HCT116 (cell line): ENCODE measurements at regions not wholly inside any gene's neighbourhood (a gene's known extent, or its start where the extent isn't known, plus 50 kb on each side); places are given as distances from the start of the nearest gene placed in this dataset.

Source experiments
- ATAC-seq: fragments of 200-7000 bp; cut with Tn5 transposase; 2 replicates; pipeline ENCODE4 v1.9.1; 2020; ENCODE audit warnings: mild to moderate bottlenecking, moderate library complexity
- BruUV-seq: library from RNA; stranded (reverse); fragments of 400-500 nt; replicated peaks from 2 replicates; lab custom pipeline; 2021; lab: Mats Ljungman, UMichigan
- CTCF ChIA-PET: fragments of 300-600 bp; sonication (Branson Sonifier 250); formaldehyde crosslinking; loops from one replicate; lab custom pipeline; 2021; ENCODE audit warnings: antibody characterized with exemption; lab: Charles Lee
- POLR2A ChIA-PET: fragments of 300-600, 350-600 bp; sonication (Branson Sonifier 250); formaldehyde crosslinking; loops from one replicate; lab custom pipeline; 2021; ENCODE audit warnings: antibody characterized with exemption; lab: Charles Lee
- RAD21 ChIA-PET, 2 experiments: fragments of 300-600 bp; sonication (Branson Sonifier 250); formaldehyde crosslinking; loops; one replicate each; lab custom pipeline; 2023; ENCODE audit warnings: low total read pairs in 2 of 2; ENCODE audit not compliant: uncharacterized antibody in 2 of 2, unreplicated experiment in 2 of 2, low non-redundant PET in 1 of 2; lab: Charles Lee
- DNase-seq: peaks from one replicate; pipeline ENCODE4 v3.0.0-alpha.2; 2010; ENCODE audit warnings: low read depth, low spot score
- H2AFZ ChIP-seq: fragments of 200-600 bp; shearing (Covaris generic), sonication (generic); 2 replicates; pipeline ENCODE4 v1.6.1; 2017; ENCODE audit warnings: low read depth, mixed run types, mixed read lengths, antibody characterized with exemption, low read length; ENCODE audit not compliant: poor library complexity, severe bottlenecking
- H3K27ac ChIP-seq: 2 replicates; pipeline ENCODE4 v1.5.1; 2012; ENCODE audit warnings: low read depth, low read length
- H3K27me3 ChIP-seq: fragments of 200-600 bp; sonication (generic); 2 replicates; pipeline ENCODE4 v1.6.1; 2016; ENCODE audit warnings: mixed run types, low read length, mixed read lengths; ENCODE audit not compliant: insufficient read depth
- H3K36me3 ChIP-seq, 2 experiments: fragments of 200-500 bp in 1 of 2; fragments of 200-600 bp in 1 of 2; sonication (Bioruptor generic) in 1 of 2; sonication (generic) in 1 of 2; 2 replicates each; pipeline versions ENCODE4 v1.5.1 to v1.6.1; 2014 to 2016; ENCODE audit warnings: low read length in 2 of 2, inconsistent platforms in 1 of 2, mixed read lengths in 1 of 2, mixed run types in 1 of 2; ENCODE audit not compliant: insufficient read depth in 2 of 2, control insufficient read depth in 1 of 2
- H3K4me1 ChIP-seq, 2 experiments: fragments of 200-600 bp in 1 of 2; sonication (generic) in 1 of 2; 2 replicates each; pipeline versions ENCODE4 v1.5.1 to v1.6.1; 2012 to 2017; ENCODE audit warnings: low read length in 2 of 2, inconsistent platforms in 1 of 2, mild to moderate bottlenecking in 1 of 2, mixed read lengths in 1 of 2, mixed run types in 1 of 2, moderate library complexity in 1 of 2; ENCODE audit not compliant: insufficient read depth in 2 of 2, control insufficient read depth in 1 of 2
- H3K4me2 ChIP-seq: fragments of 200-600 bp; sonication (generic); 2 replicates; pipeline ENCODE4 v1.6.1; 2017; ENCODE audit warnings: mixed run types, low read length, mixed read lengths
- H3K4me3 ChIP-seq, 2 experiments: fragments of 200-600 bp in 1 of 2; sonication (generic) in 1 of 2; replicated peaks in 1 of 2; 2 replicates each; pipeline ENCODE4 v1.5.1; 2011 to 2016; ENCODE audit warnings: low read length in 2 of 2, control low read depth in 1 of 2, low read depth in 1 of 2, mild to moderate bottlenecking in 1 of 2, mixed read lengths in 1 of 2, mixed run types in 1 of 2
- H3K79me2 ChIP-seq: fragments of 200-600 bp; sonication (generic); 2 replicates; pipeline ENCODE4 v1.6.1; 2017; ENCODE audit warnings: mild to moderate bottlenecking, mixed run types, low read length, moderate library complexity, mixed read lengths; ENCODE audit not compliant: insufficient read depth
- H3K9ac ChIP-seq: fragments of 200-600 bp; sonication (generic); 2 replicates; pipeline ENCODE4 v1.6.1; 2016; ENCODE audit warnings: low read length, mixed read lengths
- H3K9me2 ChIP-seq: fragments of 200-600 bp; sonication (generic), shearing (Covaris generic); 2 replicates; pipeline ENCODE4 v1.6.1; 2017; ENCODE audit warnings: mixed run types, mild to moderate bottlenecking, moderate library complexity; ENCODE audit not compliant: insufficient read depth
- H3K9me3 ChIP-seq, 2 experiments: fragments of 200-500 bp in 1 of 2; fragments of 200-600 bp in 1 of 2; sonication (Bioruptor generic) in 1 of 2; sonication (generic) in 1 of 2; 2 replicates each; pipeline ENCODE4 v1.6.1; 2014 to 2017; ENCODE audit warnings: low read length in 2 of 2, mixed read lengths in 2 of 2, inconsistent platforms in 1 of 2, low read depth in 1 of 2, mild to moderate bottlenecking in 1 of 2, mixed run types in 1 of 2, moderate library complexity in 1 of 2; ENCODE audit not compliant: control insufficient read depth in 1 of 2, insufficient read depth in 1 of 2
- H4K20me1 ChIP-seq: fragments of 200-600 bp; sonication (generic), shearing (Covaris generic); 2 replicates; pipeline ENCODE4 v1.6.1; 2017; ENCODE audit warnings: mixed run types, mild to moderate bottlenecking, moderate library complexity; ENCODE audit not compliant: insufficient read depth
- CBX3 ChIP-seq: IDR thresholded peaks from 2 replicates; pipeline ENCODE4 v1.6.1; 2012; ENCODE audit warnings: low read depth
- CEBPB ChIP-seq: IDR thresholded peaks from 2 replicates; pipeline ENCODE4 v1.6.1; 2012; ENCODE audit warnings: low read depth
- EGR1 ChIP-seq: IDR thresholded peaks from 2 replicates; pipeline ENCODE4 v1.6.1; 2012; ENCODE audit warnings: low read depth
- ELF1 ChIP-seq: IDR thresholded peaks from 2 replicates; pipeline ENCODE4 v1.6.1; 2012; ENCODE audit warnings: low read depth, borderline replicate concordance
- EZH2 ChIP-seq: fragments of 200-600 bp; sonication (generic); IDR thresholded peaks from 2 replicates; pipeline ENCODE4 v1.6.1; 2017; ENCODE audit warnings: antibody characterized with exemption, mixed run types
- FOSL1 ChIP-seq: IDR thresholded peaks from 2 replicates; pipeline ENCODE4 v1.6.1; 2012; ENCODE audit warnings: low read depth
- JUND ChIP-seq: IDR thresholded peaks from 2 replicates; pipeline ENCODE4 v1.6.1; 2012
- POLR2A ChIP-seq: IDR thresholded peaks from 2 replicates; pipeline ENCODE4 v1.7.0; 2011; ENCODE audit warnings: borderline replicate concordance; ENCODE audit not compliant: insufficient read depth, insufficient read length; ENCODE audit errors: extremely low read depth
- POLR2AphosphoS5 ChIP-seq: IDR thresholded peaks from 2 replicates; pipeline ENCODE4 v1.6.1; 2011; ENCODE audit warnings: mild to moderate bottlenecking, low read depth, low read length, moderate library complexity
- RAD21 ChIP-seq: IDR thresholded peaks from 2 replicates; pipeline ENCODE4 v1.6.1; 2012; ENCODE audit warnings: low read depth, mild to moderate bottlenecking
- SIN3A ChIP-seq: IDR thresholded peaks from 2 replicates; pipeline ENCODE4 v1.6.1; 2012; ENCODE audit warnings: low read depth
- ZFX ChIP-seq: fragments of 450-650 bp; IDR thresholded peaks from 2 replicates; pipeline ENCODE4 v1.6.1; 2017
- ZNF274 ChIP-seq: fragments of 200-500 bp; sonication (Bioruptor generic); IDR thresholded peaks from 2 replicates; pipeline ENCODE4 v1.6.1; 2014; ENCODE audit warnings: mild to moderate bottlenecking, low read depth, low read length, inconsistent platforms
- intact Hi-C: fragments of 100-400 bp; cut with micrococcal nuclease; formaldehyde crosslinking; loops from 2 replicates; pipeline ENCODE4 v1.10.0; 2022
- TF ChIP-seq, protein P1 (sequence below): IDR thresholded peaks from 2 replicates; pipeline ENCODE4 v1.6.1; 2012; ENCODE audit warnings: low read depth
- TF ChIP-seq, protein P2 (sequence below), 3 experiments: fragments of 200-600 bp in 1 of 3; sonication (generic) in 1 of 3; IDR thresholded peaks in 2 of 3; conservative IDR thresholded peaks in 1 of 3; 2 replicates each; pipeline ENCODE4 v1.5.1; 2012 to 2017; ENCODE audit warnings: low read depth in 2 of 3, low read length in 2 of 3, antibody characterized with exemption in 1 of 3, borderline replicate concordance in 1 of 3, control low read depth in 1 of 3, mild to moderate bottlenecking in 1 of 3, mixed read lengths in 1 of 3, mixed run types in 1 of 3, moderate library complexity in 1 of 3; ENCODE audit not compliant: insufficient read depth in 1 of 3
- TF ChIP-seq, protein P3 (sequence below): IDR thresholded peaks from 2 replicates; pipeline ENCODE4 v1.6.1; 2012
- TF ChIP-seq, protein P4 (sequence below): IDR thresholded peaks from 2 replicates; pipeline ENCODE4 v1.6.1; 2012

DNA sequence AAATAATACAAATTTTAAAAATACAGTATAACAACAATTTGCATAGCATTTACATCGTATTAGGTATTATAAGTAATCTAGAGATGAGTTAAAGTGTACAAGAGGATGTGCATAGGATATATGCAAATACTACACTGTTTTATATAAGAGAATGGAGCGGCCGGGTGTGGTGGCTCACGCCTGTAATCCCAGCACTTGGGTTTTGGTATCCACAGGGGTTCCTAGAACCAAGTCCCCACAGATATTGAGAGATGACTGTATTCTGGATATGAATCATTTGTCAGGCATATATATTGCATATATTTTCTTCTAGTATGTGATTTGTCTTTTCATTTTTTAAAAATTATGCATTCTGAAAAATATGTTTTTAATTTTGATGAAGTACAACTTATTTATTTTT, 77.5 kb upstream of the MSI2 start (continued):
- TF ChIP-seq, protein P1, sequence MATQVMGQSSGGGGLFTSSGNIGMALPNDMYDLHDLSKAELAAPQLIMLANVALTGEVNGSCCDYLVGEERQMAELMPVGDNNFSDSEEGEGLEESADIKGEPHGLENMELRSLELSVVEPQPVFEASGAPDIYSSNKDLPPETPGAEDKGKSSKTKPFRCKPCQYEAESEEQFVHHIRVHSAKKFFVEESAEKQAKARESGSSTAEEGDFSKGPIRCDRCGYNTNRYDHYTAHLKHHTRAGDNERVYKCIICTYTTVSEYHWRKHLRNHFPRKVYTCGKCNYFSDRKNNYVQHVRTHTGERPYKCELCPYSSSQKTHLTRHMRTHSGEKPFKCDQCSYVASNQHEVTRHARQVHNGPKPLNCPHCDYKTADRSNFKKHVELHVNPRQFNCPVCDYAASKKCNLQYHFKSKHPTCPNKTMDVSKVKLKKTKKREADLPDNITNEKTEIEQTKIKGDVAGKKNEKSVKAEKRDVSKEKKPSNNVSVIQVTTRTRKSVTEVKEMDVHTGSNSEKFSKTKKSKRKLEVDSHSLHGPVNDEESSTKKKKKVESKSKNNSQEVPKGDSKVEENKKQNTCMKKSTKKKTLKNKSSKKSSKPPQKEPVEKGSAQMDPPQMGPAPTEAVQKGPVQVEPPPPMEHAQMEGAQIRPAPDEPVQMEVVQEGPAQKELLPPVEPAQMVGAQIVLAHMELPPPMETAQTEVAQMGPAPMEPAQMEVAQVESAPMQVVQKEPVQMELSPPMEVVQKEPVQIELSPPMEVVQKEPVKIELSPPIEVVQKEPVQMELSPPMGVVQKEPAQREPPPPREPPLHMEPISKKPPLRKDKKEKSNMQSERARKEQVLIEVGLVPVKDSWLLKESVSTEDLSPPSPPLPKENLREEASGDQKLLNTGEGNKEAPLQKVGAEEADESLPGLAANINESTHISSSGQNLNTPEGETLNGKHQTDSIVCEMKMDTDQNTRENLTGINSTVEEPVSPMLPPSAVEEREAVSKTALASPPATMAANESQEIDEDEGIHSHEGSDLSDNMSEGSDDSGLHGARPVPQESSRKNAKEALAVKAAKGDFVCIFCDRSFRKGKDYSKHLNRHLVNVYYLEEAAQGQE: no peak
- TF ChIP-seq POLR2A (no peak), EZH2 (no peak)

DNA sequence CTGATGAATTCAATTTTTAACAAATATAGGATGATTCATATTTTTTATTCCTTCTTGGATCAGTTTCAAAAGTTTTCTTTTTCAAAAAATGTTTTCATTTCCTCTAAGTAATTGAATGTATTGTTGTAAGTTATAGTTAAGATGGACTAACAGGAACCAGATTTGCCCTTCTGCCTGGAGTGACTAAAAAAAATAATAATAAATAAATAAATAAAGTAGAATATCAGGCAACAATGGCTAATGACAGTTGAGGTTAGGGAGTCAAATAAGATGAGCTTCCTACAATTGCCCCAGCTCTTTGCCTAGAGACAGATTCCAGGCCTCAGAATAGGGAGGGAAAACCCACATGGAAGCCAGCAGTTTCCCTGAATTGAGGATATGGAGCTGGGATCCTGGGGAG, 73.7 kb upstream of the MSI2 start:
- TF ChIP-seq JUND (no peak), EZH2 (no peak), CBX3 (no peak), FOSL1 (no peak), POLR2A (no peak), POLR2AphosphoS5 (no peak), ZFX (no peak), RAD21 (no peak), ELF1 (no peak), CEBPB (no peak), SIN3A (no peak), ZNF274 (no peak), EGR1 (no peak)
- TF ChIP-seq, protein P1: no peak
- TF ChIP-seq, protein P2, sequence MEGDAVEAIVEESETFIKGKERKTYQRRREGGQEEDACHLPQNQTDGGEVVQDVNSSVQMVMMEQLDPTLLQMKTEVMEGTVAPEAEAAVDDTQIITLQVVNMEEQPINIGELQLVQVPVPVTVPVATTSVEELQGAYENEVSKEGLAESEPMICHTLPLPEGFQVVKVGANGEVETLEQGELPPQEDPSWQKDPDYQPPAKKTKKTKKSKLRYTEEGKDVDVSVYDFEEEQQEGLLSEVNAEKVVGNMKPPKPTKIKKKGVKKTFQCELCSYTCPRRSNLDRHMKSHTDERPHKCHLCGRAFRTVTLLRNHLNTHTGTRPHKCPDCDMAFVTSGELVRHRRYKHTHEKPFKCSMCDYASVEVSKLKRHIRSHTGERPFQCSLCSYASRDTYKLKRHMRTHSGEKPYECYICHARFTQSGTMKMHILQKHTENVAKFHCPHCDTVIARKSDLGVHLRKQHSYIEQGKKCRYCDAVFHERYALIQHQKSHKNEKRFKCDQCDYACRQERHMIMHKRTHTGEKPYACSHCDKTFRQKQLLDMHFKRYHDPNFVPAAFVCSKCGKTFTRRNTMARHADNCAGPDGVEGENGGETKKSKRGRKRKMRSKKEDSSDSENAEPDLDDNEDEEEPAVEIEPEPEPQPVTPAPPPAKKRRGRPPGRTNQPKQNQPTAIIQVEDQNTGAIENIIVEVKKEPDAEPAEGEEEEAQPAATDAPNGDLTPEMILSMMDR (IDR thresholded peaks at IDR 0.05 in 2 of 3, conservative IDR thresholded peaks at IDR 0.05 in 1 of 3; ENCODE audit: borderline replicate concordance in 1 of 3, insufficient read depth in 1 of 3, low read depth in 2 of 3, low read length in 2 of 3): no peak
- TF ChIP-seq, protein P3, sequence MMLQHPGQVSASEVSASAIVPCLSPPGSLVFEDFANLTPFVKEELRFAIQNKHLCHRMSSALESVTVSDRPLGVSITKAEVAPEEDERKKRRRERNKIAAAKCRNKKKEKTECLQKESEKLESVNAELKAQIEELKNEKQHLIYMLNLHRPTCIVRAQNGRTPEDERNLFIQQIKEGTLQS: no peak
- TF ChIP-seq, protein P4, sequence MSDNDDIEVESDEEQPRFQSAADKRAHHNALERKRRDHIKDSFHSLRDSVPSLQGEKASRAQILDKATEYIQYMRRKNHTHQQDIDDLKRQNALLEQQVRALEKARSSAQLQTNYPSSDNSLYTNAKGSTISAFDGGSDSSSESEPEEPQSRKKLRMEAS: no peak
- H2AFZ ChIP-seq: no peak overlapping the region
- ATAC-seq (no peak), DNase-seq (no peak)
- no peaks in the 10 kb centered on the region for H4K20me1 ChIP-seq
- H3K36me3 ChIP-seq: no peaks in the 10 kb centered on the region
- no peaks in the 10 kb centered on the region for H3K27me3 ChIP-seq
- no peak overlapping the region for H3K9ac ChIP-seq
- BruUV-seq: no TSS peak
- no peak overlapping the region for H3K27ac ChIP-seq
- no peak overlapping the region for H3K4me2 ChIP-seq
- no peaks in the 10 kb centered on the region for H3K4me1 ChIP-seq
- intact Hi-C loops: no loop called here
- ChIA-PET POLR2A (no interaction called here), RAD21 (no interaction called here), CTCF (no interaction called here)
- H3K9me3 ChIP-seq: no peaks in the 10 kb centered on the region
- H3K4me3 ChIP-seq: no peak overlapping the region
- no peaks in the 10 kb centered on the region for H3K9me2 ChIP-seq
- no peaks in the 10 kb centered on the region for H3K79me2 ChIP-seq
